ENCODE measurements at regions not wholly inside any gene's neighbourhood (a gene's known extent, or its start where the extent isn't known, plus 50 kb on each side); places are given as distances from the start of the nearest gene placed in this dataset.

- Histone ChIP-seq H3K27me3 (ENCODE audit: insufficient read depth, poor library complexity, severe bottlenecking) (no peaks in the 10 kb centered on the region), H3K4me3 (replicated peaks; ENCODE audit: insufficient read depth, low read length) (no peak overlapping the region), H3K27ac (replicated peaks) (no peak overlapping the region)
- no peak for DNase-seq (ENCODE audit: low read depth in 1 of 2, low spot score in 1 of 2)
- TF ChIP-seq REST (IDR thresholded peaks at IDR 0.05; ENCODE audit: insufficient replicate concordance, low read depth): no peak
- no peak for TF ChIP-seq GABPA (IDR thresholded peaks at IDR 0.05; ENCODE audit: low read depth)
- no peak for TF ChIP-seq CTCF (IDR thresholded peaks at IDR 0.05; ENCODE audit: insufficient read depth, low read length)
- no peak for TF ChIP-seq SPI1 (IDR thresholded peaks at IDR 0.05; ENCODE audit: borderline replicate concordance, low read depth)
- TF ChIP-seq POLR2AphosphoS5 (IDR thresholded peaks at IDR 0.05; ENCODE audit: low read depth): no peak
Measured at GRCh38 chr16:86356804-86357203, 153.5 kb upstream of the FOXF1 start.

GRCh38 chr16:86357303-86357702 lies 153.0 kb upstream of the FOXF1 start:
- no peaks in the 10 kb centered on the region for H3K27me3 ChIP-seq (ENCODE audit: insufficient read depth, poor library complexity, severe bottlenecking)

DNA sequence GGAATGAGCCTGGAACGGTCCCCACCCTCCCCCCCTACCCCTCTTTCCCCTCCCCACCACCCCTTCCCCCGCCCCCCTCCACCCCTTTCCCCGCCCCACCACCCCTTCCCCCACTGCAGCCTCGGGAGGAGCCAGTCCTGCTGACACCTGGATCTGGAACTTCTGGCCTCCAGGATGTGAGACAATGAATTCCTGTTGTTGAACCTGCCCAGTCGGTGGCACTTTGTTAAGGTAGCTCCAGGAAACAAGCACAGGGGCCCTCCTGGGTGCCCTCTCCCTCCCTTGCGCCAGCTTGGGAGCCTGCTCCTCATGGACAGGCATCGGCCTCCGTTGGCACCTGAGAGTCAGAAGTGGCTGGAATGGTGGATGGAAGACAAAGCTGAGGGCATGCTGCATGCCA lies 152.4 kb upstream of the FOXF1 start:
- Histone ChIP-seq H3K4me3 (replicated peaks; ENCODE audit: insufficient read depth, low read length) (no peak overlapping the region), H3K27ac (replicated peaks) (no peak overlapping the region), H3K27me3 (ENCODE audit: insufficient read depth, poor library complexity, severe bottlenecking) (no peaks in the 10 kb centered on the region)
- no peak for DNase-seq (ENCODE audit: low read depth in 1 of 2, low spot score in 1 of 2)
- TF ChIP-seq CTCF (IDR thresholded peaks at IDR 0.05; ENCODE audit: insufficient read depth, low read length) (no peak), POLR2AphosphoS5 (IDR thresholded peaks at IDR 0.05; ENCODE audit: low read depth) (no peak)

More at GRCh38 chr16:86357303-86357702, 153.0 kb upstream of the FOXF1 start:
- Histone ChIP-seq H3K4me3 (replicated peaks; ENCODE audit: insufficient read depth, low read length) (no peak overlapping the region), H3K27ac (replicated peaks) (no peak overlapping the region)
- no peak for TF ChIP-seq SPI1 (IDR thresholded peaks at IDR 0.05; ENCODE audit: borderline replicate concordance, low read depth)
- TF ChIP-seq POLR2AphosphoS5 (IDR thresholded peaks at IDR 0.05; ENCODE audit: low read depth): no peak
- TF ChIP-seq REST (IDR thresholded peaks at IDR 0.05; ENCODE audit: insufficient replicate concordance, low read depth): no peak
- TF ChIP-seq GABPA (IDR thresholded peaks at IDR 0.05; ENCODE audit: low read depth): no peak
- no peak for TF ChIP-seq CTCF (IDR thresholded peaks at IDR 0.05; ENCODE audit: insufficient read depth, low read length)
- DNase-seq (ENCODE audit: low read depth in 1 of 2, low spot score in 1 of 2): no peak

GRCh38 chr16:86359571-86359970 lies 150.8 kb upstream of the FOXF1 start:
- TF ChIP-seq GABPA (IDR thresholded peaks at IDR 0.05; ENCODE audit: low read depth): no peak
- TF ChIP-seq CTCF (IDR thresholded peaks at IDR 0.05; ENCODE audit: insufficient read depth, low read length): no peak
- no peak for TF ChIP-seq REST (IDR thresholded peaks at IDR 0.05; ENCODE audit: insufficient replicate concordance, low read depth)
- TF ChIP-seq SPI1 (IDR thresholded peaks at IDR 0.05; ENCODE audit: borderline replicate concordance, low read depth): no peak
- TF ChIP-seq POLR2AphosphoS5 (IDR thresholded peaks at IDR 0.05; ENCODE audit: low read depth): no peak
- no peak overlapping the region for H3K27ac ChIP-seq (replicated peaks)

More at GRCh38 chr16:86359571-86359970, 150.8 kb upstream of the FOXF1 start:
- Histone ChIP-seq H3K27me3 (ENCODE audit: insufficient read depth, poor library complexity, severe bottlenecking) (no peaks in the 10 kb centered on the region), H3K4me3 (replicated peaks; ENCODE audit: insufficient read depth, low read length) (no peak overlapping the region)
- no peak for DNase-seq (ENCODE audit: low read depth in 1 of 2, low spot score in 1 of 2)

Measured in HL-60 (cell line).